Activated B cell treated with CpG ODN at 0.5 μM for 24 hours (primary cell): ENCODE measurements at regions not wholly inside any gene's neighbourhood (a gene's known extent, or its start where the extent isn't known, plus 50 kb on each side); places are given as distances from the start of the nearest gene placed in this dataset.

Source experiments
- ATAC-seq: fragments of 200-7000 bp; cut with Tn5 transposase; one replicate; pipeline ENCODE4 v1.10.0; 2021; ENCODE audit warnings: low read depth, mild to moderate bottlenecking, moderate library complexity
- CTCF ChIA-PET: fragments of 350-600 bp; sonication (Branson Sonifier 250); formaldehyde crosslinking; loops from one replicate; lab custom pipeline; 2021; ENCODE audit warnings: antibody characterized with exemption; lab: Charles Lee
- POLR2A ChIA-PET: fragments of 350-600 bp; sonication (Branson Sonifier 250); formaldehyde crosslinking; loops from one replicate; lab custom pipeline; 2021; ENCODE audit warnings: antibody characterized with exemption; lab: Charles Lee
- DNase-seq: peaks from one replicate; pipeline ENCODE4 v3.0.0; 2022
- H3K27ac Mint-ChIP-seq: one replicate; pipeline ENCODE4 v1.8.0; 2020; ENCODE audit warnings: mixed read lengths
- H3K27me3 Mint-ChIP-seq: one replicate; pipeline ENCODE4 v1.8.0; 2021; ENCODE audit warnings: mixed read lengths
- H3K36me3 Mint-ChIP-seq: one replicate; pipeline ENCODE4 v1.8.0; 2021; ENCODE audit warnings: low read depth, mixed read lengths
- H3K4me1 Mint-ChIP-seq: one replicate; pipeline ENCODE4 v1.8.0; 2021; ENCODE audit warnings: mixed read lengths
- H3K4me3 Mint-ChIP-seq: one replicate; pipeline ENCODE4 v1.8.0; 2020; ENCODE audit warnings: mild to moderate bottlenecking, mixed read lengths
- H3K9me3 Mint-ChIP-seq: one replicate; pipeline ENCODE4 v1.8.0; 2020; ENCODE audit warnings: mixed read lengths
- intact Hi-C: fragments of 100-400 bp; cut with micrococcal nuclease; formaldehyde crosslinking; loops from one replicate; pipeline ENCODE4 v1.15.1; 2024
- TF ChIP-seq, protein P1 (sequence below): fragments of 200-600 bp; IDR thresholded peaks from one replicate; pipeline ENCODE4 v1.8.0; 2022; ENCODE audit warnings: antibody characterized with exemption, mild to moderate bottlenecking

DNA sequence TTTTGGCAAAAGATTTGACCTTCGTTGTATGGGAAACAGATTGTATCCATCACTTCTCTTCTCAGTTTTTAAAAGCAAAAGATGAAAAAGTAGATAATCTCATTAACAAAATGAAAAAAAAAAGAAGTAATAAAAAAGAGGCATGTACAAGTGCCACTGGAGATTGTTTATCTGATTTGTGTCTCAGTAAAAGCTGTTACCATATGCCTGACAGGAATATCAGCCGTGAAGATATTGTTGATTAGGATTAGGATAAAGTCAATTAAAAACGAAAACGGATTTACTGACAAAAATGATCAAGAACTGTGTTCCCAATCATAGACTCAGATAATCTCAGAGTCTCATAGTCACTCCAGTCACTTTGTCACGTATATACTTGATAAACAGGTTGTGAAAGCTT is 842.1 kb upstream of the SLC10A2 start:
- DNase-seq (no peak), ATAC-seq (no peak)
- H3K36me3 Mint-ChIP-seq, result no peaks in the 10 kb centered on the region
- H3K4me1 Mint-ChIP-seq, result no peaks in the 10 kb centered on the region
- intact Hi-C loops, result no loop called here
- TF ChIP-seq, protein P1, sequence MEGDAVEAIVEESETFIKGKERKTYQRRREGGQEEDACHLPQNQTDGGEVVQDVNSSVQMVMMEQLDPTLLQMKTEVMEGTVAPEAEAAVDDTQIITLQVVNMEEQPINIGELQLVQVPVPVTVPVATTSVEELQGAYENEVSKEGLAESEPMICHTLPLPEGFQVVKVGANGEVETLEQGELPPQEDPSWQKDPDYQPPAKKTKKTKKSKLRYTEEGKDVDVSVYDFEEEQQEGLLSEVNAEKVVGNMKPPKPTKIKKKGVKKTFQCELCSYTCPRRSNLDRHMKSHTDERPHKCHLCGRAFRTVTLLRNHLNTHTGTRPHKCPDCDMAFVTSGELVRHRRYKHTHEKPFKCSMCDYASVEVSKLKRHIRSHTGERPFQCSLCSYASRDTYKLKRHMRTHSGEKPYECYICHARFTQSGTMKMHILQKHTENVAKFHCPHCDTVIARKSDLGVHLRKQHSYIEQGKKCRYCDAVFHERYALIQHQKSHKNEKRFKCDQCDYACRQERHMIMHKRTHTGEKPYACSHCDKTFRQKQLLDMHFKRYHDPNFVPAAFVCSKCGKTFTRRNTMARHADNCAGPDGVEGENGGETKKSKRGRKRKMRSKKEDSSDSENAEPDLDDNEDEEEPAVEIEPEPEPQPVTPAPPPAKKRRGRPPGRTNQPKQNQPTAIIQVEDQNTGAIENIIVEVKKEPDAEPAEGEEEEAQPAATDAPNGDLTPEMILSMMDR, result no peak
- H3K27ac Mint-ChIP-seq, result no peak overlapping the region
- ChIA-PET POLR2A (no interaction called here), CTCF (no interaction called here)
- peaks cover 2% of the 10 kb centered on the region for H3K9me3 Mint-ChIP-seq
- H3K27me3 Mint-ChIP-seq, result no peaks in the 10 kb centered on the region
- H3K4me3 Mint-ChIP-seq, result no peak overlapping the region

DNA sequence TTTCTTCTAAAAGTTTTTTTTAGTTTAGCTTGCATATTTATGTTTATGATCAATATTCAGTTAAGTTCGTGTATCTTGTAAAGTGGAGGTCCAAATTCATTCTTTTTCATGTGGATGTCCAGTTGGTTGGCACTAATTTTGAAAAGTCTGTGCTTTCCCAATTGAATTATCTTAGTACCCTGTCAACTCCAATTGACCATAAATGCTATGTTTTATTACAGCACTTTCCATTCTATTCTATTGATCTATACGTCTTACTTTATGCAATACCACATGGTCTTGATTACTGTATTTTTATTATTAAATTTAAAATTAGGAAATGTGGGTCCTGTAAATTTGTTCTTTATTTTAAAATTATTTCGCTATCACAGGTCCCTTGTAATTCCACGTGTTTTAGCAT is 837.6 kb upstream of the SLC10A2 start:
- H3K36me3 Mint-ChIP-seq, result no peaks in the 10 kb centered on the region
- no peak overlapping the region for H3K27ac Mint-ChIP-seq
- H3K27me3 Mint-ChIP-seq, result no peaks in the 10 kb centered on the region
- H3K4me1 Mint-ChIP-seq, result no peaks in the 10 kb centered on the region
- TF ChIP-seq, protein P1, result no peak
- H3K4me3 Mint-ChIP-seq, result no peak overlapping the region
- no peaks in the 10 kb centered on the region for H3K9me3 Mint-ChIP-seq
- CTCF ChIA-PET, result no interaction called here
- no peak for DNase-seq
- no peak for ATAC-seq
- intact Hi-C loops, result no loop called here
- POLR2A ChIA-PET, result no interaction called here

DNA sequence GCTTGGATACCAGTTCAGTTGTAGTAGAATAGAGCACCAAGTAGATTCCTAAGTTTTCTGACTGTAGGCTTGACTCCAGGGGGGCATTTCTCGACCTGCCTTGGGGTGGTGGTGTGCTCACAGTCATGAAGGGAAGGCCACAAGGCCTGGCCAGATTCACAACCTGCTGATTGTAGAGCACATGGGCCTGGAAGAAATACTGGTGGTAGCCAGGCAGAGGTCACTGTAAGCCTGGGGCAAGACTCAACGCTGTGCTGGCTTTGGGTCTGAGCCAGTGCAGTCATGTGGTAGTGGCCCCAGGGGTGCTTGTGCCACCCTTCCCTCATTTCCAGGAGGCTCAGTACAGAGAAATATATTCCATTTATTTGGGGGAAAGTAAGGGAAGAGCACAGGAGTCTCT is 832.3 kb upstream of the SLC10A2 start:
- Mint-ChIP-seq H3K4me1 (no peaks in the 10 kb centered on the region), H3K9me3 (peaks cover 2% of the 10 kb centered on the region), H3K27me3 (no peaks in the 10 kb centered on the region), H3K36me3 (no peaks in the 10 kb centered on the region), H3K27ac (no peak overlapping the region), H3K4me3 (no peak overlapping the region)
- CTCF ChIA-PET, result no interaction called here
- intact Hi-C loops, result no loop called here
- ATAC-seq (no peak), DNase-seq (no peak)
- POLR2A ChIA-PET, result no interaction called here
- TF ChIP-seq, protein P1, result no peak

DNA sequence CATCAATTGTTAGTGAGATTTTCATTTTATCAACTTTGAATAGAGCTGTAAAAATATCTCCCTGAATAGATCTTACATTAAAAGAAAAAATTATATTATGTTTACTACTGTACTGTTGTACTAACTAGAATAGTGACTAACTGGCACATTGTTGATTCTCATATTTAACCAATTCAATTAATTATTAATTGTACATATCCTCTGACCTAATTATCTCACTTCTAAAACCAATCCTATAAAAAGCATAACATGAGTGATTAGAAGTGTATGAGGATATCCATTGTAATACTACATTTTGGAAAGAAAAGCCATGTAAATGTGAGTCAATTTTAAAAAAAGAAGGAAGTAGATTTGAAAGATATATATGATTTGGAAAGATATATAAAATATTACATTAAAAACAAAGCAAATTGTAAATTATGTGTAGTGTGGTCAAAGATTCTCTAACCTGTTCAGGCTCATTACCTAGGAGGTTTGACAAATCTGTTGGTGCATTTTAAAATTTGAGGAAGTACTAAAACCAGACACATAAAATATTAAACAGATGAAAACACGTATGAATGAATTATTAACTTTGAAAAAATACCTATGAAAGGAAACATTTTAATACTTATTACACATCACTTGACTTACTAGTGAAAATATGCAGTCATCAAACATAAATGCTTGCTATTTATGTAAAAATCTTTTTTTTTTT is 829.8 kb upstream of the SLC10A2 start:
- H3K36me3 Mint-ChIP-seq, result no peaks in the 10 kb centered on the region
- no peak overlapping the region for H3K27ac Mint-ChIP-seq
- H3K4me3 Mint-ChIP-seq, result no peak overlapping the region
- POLR2A ChIA-PET, result no interaction called here
- H3K9me3 Mint-ChIP-seq, result peaks cover 2% of the 10 kb centered on the region
- DNase-seq (no peak), ATAC-seq (no peak)
- TF ChIP-seq, protein P1, result no peak
- H3K4me1 Mint-ChIP-seq, result no peaks in the 10 kb centered on the region
- intact Hi-C loops, result no loop called here
- H3K27me3 Mint-ChIP-seq, result no peaks in the 10 kb centered on the region
- CTCF ChIA-PET, result no interaction called here

DNA sequence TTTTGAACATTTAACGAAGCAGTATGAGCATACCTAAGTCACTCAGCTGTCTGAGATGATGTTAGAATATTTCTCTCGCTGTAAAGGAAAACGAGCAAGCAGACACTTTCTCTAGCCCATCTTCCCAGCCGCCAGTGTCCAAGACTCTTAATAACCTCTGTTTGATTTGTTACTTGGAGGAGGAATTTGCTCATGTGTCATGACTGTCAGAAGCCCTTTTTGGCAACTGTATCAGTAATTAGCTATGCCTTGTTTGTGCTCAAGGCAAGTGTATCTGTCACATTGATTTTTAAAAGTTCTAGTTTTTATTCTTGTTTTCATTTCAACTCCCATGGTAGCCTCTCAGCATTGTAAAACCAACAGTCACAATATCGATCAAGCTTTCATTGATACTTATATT is 828.4 kb upstream of the SLC10A2 start:
- ChIA-PET POLR2A (no interaction called here), CTCF (no interaction called here)
- H3K4me3 Mint-ChIP-seq, result no peak overlapping the region
- DNase-seq (no peak), ATAC-seq (no peak)
- no peaks in the 10 kb centered on the region for H3K27me3 Mint-ChIP-seq
- TF ChIP-seq, protein P1, result no peak
- no peaks in the 10 kb centered on the region for H3K36me3 Mint-ChIP-seq
- H3K4me1 Mint-ChIP-seq, result no peaks in the 10 kb centered on the region
- peaks cover 2% of the 10 kb centered on the region for H3K9me3 Mint-ChIP-seq
- H3K27ac Mint-ChIP-seq, result no peak overlapping the region
- intact Hi-C loops, result no loop called here
